GM12872 (cell line): ENCODE measurements at regions not wholly inside any gene's neighbourhood (a gene's known extent, or its start where the extent isn't known, plus 50 kb on each side); places are given as distances from the start of the nearest gene placed in this dataset.

Experiments
- CTCF ChIP-seq: IDR thresholded peaks from 3 replicates; pipeline ENCODE4 v1.5.1; 2011; ENCODE audit warnings: low read depth, mild to moderate bottlenecking, low read length, moderate library complexity; ENCODE audit not compliant: insufficient read depth

GRCh38 chr4:141395246-141395830 is 174.6 kb downstream of the ZNF330 start:
- no peak for TF ChIP-seq CTCF

DNA sequence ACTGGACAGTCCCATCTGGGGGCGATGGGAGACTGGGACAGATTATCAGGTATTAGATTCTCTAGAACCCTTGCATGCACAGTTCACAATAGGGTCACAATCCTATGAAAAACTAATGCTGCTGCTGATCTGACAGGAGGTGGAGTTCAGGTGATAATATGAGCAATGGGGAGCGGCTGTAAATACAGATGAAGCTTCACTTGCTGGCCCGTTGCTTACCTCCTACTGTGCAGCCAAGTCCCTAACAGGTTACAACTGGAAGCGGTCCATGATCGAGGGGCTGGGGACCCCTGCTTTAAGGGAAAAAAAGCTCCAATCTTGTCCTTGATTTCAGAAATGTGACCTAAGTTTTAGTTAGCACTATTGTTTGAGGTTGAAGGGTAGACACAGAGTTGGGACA is 175.2 kb downstream of the ZNF330 start:
- no peak for TF ChIP-seq CTCF

GRCh38 chr4:141402712-141403111 is 182.0 kb downstream of the ZNF330 start:
- TF ChIP-seq CTCF, result no peak

- TF ChIP-seq CTCF, result no peak
Observed at GRCh38 chr4:141403782-141404181, 183.1 kb downstream of the ZNF330 start.

DNA sequence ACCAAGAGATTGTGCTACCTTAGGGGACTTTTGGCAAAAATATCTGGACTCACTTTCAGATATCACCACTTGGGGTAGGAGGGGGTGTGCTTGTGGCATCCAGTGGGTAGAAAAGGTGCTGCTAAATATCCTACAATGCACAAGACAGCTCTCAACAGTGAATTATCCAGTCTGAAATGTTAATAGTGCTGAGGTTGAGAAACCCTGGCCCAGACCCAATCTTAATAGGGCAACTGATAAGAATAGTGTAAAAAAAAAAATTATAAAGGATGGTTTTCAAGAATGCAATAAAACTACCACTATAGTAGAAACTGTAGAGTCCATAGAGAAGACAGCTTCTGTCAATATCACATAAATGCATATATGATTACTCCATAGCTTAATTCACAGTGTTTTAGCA is 185.5 kb downstream of the ZNF330 start:
- TF ChIP-seq CTCF, result no peak

DNA sequence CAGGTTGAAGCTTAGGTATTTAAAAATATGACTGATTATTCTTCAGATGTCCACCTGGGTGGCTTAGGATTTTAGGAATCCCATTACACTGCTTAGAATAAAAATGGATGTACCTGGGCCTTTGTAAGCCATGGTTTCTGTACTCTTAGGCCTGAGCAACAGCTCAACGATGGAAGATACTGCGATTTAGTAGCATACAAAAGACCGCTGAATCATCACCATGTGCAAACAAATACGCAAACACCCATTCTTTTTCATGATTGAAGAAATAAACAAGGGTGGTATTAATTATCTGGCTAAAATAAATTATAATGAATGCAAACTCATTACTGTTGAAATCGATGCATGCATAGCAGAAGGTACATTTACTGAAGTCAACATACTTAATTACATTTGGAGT is 188.9 kb downstream of the ZNF330 start:
- no peak for TF ChIP-seq CTCF

- no peak for TF ChIP-seq CTCF
Observed at GRCh38 chr4:141410839-141411238, 190.1 kb downstream of the ZNF330 start.
